T47D (cell line): ENCODE measurements at regions not wholly inside any gene's neighbourhood (a gene's known extent, or its start where the extent isn't known, plus 50 kb on each side); places are given as distances from the start of the nearest gene placed in this dataset.
"Not testable (repeated sequence)": the region's sequence is repeated elsewhere in the genome, so short reads cannot be mapped to it uniquely, and the experiment has no call there.

Source experiments
- DNase-seq, 2 experiments: peaks; one replicate each; pipeline versions ENCODE4 v3.0.0 to v3.0.0-alpha.2; 2011 to 2012; ENCODE audit warnings: low read depth in 1 of 2, low spot score in 1 of 2
- JUND ChIP-seq: IDR thresholded peaks from 2 replicates; pipeline ENCODE4 v1.6.1; 2012; ENCODE audit warnings: low read depth
- in situ Hi-C: cut with HindIII; loops from 2 replicates; pipeline ENCODE4 v1.10.0; 2016; ENCODE audit warnings: low sequenced_read_pairs, low pct_unique_long_range_greater_than_20kb

DNA sequence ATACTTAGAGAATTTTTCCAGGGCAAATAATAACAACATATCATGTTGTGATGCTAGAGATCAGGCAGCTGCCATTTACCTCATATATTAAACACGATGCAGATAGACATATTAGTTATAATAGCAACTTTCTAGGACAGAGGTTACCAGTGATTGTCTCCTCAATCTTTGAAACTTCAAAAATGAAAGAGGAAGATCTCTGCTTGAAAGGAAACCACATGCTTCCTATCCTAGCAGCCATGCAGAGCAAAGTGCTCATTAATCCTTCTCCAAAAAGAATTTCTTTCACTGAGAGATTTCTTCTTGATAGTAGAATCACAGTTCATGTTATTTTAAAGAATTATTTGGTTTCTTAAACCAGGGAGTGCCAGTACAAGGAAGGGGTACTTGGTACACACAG is 317.2 kb downstream of the CPS1 start:
- DNase-seq, result no peak
- in situ Hi-C loops, result no loop called here
- no peak for TF ChIP-seq JUND

DNA sequence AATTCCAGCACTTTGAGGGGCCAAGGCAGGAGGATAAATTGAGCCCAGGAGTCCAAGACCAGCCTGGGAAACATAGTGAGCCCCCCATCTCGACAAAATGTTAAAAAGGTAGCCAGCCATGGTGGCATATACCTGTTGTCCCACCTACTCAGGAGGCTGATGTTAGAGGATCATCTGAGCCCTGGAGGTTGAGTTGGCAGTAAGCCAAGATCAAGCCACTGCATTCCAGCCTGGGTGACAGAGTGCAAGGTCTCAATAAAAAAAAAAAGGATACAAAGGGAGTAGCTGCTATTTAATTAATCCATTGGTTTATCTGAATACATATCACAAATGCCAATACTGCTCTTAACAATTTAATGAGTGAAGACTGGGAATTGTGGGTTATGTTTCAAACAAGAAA is 327.8 kb downstream of the CPS1 start:
- in situ Hi-C loops, result no loop called here
- no peak for TF ChIP-seq JUND
- DNase-seq, result no peak

DNA sequence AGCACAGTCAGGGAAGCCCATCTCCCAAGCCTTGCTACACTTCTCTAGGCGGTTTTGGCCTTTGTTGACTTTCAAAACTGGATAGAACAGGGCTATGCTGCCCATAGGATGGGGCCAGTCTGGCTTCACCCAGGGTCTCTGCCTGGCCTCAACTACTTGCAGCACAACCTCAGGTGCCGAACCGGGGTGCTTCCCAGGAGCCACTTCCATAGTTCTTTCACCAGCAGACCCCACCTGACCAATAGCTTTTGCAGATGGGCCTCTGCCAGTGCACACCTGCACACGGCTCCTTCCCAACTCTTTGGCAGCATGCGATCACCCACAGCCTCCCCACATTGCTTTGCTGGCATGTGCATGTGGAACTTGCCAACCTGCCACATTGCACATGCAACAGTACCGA is 331.6 kb downstream of the CPS1 start:
- in situ Hi-C loops, result no loop called here
- DNase-seq, result no peak
- TF ChIP-seq JUND, result no peak

DNA sequence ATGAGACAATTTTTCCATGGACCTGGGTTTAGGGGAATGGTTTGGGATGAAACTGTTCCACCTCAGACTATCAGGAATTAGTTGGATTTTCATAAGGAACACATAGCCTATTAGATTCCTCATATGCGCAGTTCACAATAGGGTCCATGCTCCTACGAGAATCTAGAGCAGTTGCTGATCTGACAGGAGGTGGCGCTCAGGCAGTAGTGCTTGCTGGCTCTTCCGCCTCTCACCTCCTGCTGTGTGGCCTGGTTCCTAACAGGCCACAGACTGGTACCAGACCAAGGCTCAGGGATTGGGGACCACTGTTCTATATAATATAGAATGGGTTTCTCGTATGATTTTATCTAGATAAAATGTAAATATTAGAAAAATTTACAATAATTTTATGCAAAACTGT is 338.7 kb downstream of the CPS1 start:
- DNase-seq, result no peak
- in situ Hi-C loops, result no loop called here
- no peak for TF ChIP-seq JUND

DNA sequence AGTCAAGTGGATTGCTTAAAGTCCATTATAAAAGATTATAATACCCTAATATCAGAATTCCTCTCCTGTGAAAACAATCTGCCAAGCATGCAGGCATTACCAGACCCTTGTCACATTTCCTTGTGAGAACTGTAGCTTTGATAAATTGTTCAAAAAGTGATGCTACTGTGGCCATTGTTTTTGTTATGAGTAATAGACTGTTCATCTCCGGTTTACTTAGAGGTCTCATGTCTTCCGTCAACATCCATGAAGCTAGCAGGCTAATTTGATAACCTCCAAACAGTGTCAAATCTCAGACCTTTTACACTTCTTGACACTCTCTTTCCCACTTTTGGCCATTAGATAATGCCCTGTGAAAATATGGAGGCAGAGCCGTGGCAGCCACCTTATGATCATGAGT is 342.7 kb downstream of the CPS1 start:
- no peak for TF ChIP-seq JUND
- in situ Hi-C loops, result no loop called here
- no peak for DNase-seq

DNA sequence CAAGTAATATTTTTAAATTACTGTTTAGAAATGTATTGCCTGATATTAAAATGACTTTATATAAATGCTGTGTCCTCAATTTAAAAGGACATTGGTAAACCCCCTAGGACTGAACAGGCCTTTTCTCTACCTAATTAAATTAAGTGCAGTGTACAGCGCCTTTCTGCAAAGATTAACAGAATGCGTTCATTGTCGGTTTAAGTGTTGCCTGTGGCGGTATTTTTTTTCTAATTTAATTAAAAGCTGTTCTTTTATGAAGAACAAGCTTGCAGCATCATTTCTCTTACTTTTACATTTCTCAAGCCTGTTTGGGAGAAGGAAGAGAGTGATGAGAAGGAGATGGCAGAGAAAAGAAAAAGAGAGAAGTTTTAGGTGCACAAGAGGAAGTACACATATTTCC is 344.9 kb downstream of the CPS1 start:
- in situ Hi-C loops, result no loop called here
- no peak for TF ChIP-seq JUND

DNA sequence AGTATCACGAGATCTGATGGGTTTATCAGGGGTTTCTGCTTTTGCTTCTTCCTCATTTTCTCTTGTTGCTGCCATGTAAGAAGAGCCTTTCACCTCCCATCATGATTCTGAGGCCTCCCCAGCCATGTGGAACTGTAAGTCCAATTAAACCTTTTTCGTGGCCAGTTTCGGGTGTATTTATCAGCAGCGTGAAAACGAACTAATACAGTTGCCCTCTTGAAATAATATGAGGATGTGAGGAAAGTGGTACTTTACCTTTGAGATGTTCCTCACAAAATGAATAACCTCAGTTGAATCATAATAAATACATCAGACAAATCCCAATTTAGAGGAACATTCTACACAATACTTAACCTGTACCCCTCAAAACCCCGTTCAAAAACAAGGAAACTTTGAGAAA is 356.4 kb downstream of the CPS1 start:
- in situ Hi-C loops, result no loop called here
- no peak for TF ChIP-seq JUND
- DNase-seq, result no peak

More for the DNA sequence above, 344.9 kb downstream of the CPS1 start:
- no peak for DNase-seq

DNA sequence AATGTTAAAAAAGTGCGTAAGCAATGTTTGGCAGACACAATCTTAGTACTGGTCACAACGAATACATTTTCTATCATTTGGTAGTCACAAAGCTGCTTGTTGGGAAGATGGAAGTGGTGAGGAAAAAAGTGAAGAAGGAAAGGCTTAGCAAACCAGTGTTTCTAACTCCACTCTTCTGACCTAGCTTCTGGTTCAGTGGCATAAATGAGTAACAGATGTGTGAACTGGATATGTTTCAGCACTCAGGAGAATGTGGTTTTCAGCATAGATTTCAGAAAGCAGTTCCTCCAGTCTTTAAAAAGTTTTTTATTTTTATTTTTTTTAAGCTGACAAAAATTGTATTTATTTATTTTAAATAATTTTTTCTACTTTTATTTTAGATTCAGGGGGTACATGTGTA is 357.1 kb downstream of the CPS1 start:
- no peak for DNase-seq
- no peak for TF ChIP-seq JUND
- in situ Hi-C loops, result no loop called here

DNA sequence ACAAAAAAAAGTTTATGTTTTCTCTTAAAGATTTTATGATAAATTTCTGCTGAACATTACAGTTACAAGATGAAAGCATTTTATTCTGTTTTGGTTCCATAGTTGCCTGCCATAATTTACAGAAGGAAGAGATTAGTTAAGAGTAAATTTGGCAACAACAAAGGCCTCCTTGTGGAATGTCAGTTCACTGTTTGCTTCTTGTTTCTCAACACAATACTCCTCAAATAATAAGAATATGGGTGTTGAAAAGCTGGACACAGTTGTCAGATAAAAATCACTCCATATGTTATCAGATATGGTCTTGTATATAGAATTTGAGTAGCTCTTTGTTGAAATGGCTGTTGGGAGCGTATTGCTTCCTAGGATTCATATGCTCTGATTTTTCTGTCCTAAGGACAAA is 359.5 kb downstream of the CPS1 start:
- no peak for TF ChIP-seq JUND
- peak in 1 of 2 experiments; percentile 45 for DNase-seq
- in situ Hi-C loops, result no loop called here

DNA sequence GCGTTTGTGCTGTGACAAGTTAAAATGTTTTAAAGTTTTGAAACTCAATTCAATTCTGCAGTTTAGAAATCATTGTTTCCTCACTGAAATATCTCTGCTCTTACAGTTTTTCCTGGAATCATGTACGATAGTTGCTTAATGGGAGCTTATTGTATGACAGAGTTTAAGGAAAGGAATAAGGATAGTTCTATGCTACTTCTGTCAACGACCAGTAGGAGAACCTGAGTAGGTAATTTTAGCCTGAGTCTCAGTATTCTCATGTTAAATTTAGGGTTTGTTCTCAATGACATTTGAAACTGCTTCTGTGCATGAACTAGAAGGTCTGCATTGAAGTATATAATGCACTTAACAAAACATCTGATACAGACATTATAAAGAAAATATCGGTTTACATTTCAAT is 361.1 kb downstream of the CPS1 start:
- DNase-seq, result no peak
- TF ChIP-seq JUND, result no peak
- in situ Hi-C loops, result no loop called here

DNA sequence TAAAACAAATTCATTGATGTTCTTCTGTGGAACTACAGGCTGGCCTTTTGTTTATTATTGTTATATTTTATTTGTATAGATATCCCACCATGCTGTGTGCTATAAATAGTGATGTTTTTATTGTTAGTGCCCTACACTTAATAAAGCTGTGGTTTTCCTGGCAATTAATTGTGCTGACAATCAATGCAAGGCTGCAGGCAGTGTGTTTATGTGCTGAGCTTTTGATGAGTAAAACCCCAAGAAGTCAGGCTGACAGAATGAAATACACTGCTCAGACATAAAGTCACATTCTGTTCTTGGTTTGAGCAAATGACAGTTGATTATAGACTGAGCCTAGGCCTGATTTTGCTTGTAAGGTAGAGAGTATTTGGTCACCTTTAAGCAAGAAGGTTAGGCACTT is 362.7 kb downstream of the CPS1 start:
- in situ Hi-C loops, result no loop called here
- no peak for DNase-seq
- TF ChIP-seq JUND, result no peak

DNA sequence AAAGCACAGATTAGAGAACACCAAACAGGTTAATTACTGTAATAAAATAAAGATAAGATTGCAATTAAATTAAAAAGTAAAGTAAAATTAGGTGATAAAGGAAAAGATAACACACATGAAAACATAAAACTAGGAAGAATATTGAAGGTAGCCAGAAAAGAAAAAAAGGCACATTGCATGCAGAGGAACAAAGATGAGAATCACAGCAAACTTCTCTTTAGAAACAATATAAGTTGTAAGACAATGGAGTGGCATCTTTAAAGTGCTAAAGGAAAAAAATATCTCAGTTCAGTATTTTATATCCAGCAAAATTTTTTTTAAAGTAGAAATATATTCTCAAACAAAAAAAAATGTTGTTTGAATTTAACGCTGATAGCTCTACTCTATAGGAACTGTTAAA is 366.0 kb downstream of the CPS1 start:
- in situ Hi-C loops, result no loop called here
- TF ChIP-seq JUND, result no peak
- DNase-seq, result no peak

DNA sequence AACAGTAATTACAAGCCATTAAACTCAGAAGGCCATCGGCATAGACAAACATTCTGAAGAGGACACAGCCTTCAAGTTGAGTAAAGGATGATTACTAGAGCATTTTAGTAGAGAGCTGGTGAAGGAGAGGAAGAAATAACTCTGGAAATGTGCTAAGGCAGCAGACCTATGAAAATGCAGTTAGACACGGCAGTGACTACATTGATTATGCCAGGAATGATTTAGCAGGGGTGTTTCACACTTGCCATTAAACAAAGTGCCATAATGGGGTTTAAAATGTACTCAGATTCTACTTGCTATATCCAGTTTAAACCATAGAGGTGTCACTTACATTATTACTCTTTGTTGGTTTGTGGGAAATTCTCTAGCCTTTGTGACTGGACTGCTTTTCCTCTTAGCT is 372.3 kb downstream of the CPS1 start:
- no peak for TF ChIP-seq JUND
- in situ Hi-C loops, result no loop called here
- DNase-seq, result no peak

DNA sequence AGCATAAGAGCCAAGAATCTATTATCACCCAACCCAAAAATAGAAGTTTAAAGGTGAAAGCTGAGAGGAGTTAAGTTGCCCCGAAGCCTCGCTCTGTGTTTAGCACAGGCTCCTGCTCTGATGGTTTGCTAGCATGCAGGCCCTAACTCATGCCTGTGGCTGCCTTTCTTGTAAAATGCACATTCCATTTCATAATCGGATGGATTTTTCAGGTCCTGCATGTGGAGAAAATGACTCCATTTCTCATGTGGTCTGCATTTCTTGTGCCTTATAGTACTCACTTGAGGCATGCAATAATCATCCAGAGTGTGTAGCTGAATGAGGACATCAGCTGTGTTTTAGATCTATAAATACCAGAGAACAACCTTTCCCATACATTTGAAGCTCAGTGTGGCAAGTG is 381.8 kb downstream of the CPS1 start:
- no peak for DNase-seq
- in situ Hi-C loops, result no loop called here
- TF ChIP-seq JUND, result no peak

DNA sequence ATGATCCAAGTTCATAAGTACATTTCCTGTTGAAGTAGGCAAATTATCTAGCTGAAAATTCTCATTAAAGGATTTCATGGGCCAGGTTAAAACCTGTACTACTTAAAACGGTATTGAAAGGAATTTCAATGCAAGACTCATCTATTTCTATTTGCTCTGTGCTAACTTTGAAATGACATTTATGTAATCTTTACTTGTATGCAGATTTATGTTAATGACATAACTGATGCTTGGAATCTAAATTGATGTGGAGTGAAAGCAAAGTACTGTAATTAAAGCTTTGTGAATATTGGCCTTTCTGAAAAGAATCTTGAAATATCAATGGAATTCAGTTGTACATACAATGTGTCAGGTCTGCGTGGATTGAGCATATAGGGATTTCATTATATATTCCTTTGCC is 390.0 kb downstream of the CPS1 start:
- in situ Hi-C loops, result no loop called here
- no peak for DNase-seq
- TF ChIP-seq JUND, result no peak

DNA sequence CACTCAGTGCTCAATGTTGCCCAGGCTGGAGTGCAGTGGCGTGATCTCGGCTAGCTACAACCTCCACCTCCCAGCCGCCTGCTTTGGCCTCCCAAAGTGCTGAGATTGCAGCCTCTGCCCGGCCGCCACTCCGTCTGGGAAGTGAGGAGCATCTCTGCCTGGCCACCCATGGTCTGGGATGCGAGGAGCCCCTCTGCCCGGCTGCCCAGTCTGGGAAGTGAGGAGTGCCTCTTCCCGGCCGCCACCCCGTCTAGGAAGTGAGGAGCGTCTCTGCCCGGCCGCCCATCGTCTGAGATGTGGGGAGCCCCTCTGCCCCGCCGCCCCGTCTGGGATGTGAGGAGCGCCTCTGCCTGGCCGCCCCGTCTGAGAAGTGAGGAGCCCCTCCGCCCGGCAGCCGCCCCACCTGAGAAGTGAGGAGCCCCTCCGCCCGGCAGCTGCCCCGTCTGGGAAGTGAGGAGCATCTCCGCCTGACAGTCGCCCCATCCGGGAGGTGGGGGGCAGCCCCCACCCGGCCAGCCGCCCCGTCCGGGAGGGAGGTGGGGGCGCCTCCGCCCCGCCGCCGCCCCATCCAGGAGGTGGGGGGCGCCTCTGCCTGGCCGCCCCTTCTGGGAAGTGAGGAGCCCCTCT is 394.1 kb downstream of the CPS1 start:
- DNase-seq, in situ Hi-C loops: not testable (repeated sequence)
